GM12864 (cell line): ENCODE measurements at regions not wholly inside any gene's neighbourhood (a gene's known extent, or its start where the extent isn't known, plus 50 kb on each side); places are given as distances from the start of the nearest gene placed in this dataset.

Experiments
- DNase-seq: peaks from one replicate; pipeline ENCODE4 v3.0.0-alpha.2; 2011; ENCODE audit warnings: low read depth
- H3K4me3 ChIP-seq: 2 replicates; pipeline ENCODE4 v1.5.1; 2011; ENCODE audit warnings: mild to moderate bottlenecking, low read depth, low read length, control low read depth
- TF ChIP-seq, protein P1 (sequence below): IDR thresholded peaks from 2 replicates; pipeline ENCODE4 v1.5.1; 2011; ENCODE audit warnings: low read depth, mild to moderate bottlenecking, moderate library complexity, low read length, control low read depth, inconsistent platforms; ENCODE audit errors: missing control alignments

DNA sequence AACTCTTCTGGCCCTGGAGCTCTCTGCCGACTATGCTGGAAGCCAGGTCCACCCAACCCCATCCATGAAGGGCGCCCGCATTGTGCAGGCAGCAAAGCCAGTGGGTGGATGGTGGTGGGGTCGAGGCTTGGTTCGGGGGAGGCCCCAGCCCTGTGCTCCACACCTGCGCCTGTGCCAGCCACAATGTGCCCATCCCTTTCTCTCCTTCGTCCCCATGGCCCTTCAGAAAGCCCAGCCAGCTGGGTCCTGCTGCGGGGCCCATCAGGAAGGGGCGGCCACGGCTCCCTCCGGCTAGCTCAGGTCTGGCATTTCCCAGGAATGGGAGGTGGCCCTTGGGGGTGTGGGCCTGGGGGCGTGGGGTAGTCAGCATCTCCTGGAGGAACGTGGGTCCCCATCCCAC is 91.6 kb downstream of the HMX1 start:
- TF ChIP-seq, protein P1, sequence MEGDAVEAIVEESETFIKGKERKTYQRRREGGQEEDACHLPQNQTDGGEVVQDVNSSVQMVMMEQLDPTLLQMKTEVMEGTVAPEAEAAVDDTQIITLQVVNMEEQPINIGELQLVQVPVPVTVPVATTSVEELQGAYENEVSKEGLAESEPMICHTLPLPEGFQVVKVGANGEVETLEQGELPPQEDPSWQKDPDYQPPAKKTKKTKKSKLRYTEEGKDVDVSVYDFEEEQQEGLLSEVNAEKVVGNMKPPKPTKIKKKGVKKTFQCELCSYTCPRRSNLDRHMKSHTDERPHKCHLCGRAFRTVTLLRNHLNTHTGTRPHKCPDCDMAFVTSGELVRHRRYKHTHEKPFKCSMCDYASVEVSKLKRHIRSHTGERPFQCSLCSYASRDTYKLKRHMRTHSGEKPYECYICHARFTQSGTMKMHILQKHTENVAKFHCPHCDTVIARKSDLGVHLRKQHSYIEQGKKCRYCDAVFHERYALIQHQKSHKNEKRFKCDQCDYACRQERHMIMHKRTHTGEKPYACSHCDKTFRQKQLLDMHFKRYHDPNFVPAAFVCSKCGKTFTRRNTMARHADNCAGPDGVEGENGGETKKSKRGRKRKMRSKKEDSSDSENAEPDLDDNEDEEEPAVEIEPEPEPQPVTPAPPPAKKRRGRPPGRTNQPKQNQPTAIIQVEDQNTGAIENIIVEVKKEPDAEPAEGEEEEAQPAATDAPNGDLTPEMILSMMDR, result no peak
- no peak overlapping the region for H3K4me3 ChIP-seq
- DNase-seq, result no peak

DNA sequence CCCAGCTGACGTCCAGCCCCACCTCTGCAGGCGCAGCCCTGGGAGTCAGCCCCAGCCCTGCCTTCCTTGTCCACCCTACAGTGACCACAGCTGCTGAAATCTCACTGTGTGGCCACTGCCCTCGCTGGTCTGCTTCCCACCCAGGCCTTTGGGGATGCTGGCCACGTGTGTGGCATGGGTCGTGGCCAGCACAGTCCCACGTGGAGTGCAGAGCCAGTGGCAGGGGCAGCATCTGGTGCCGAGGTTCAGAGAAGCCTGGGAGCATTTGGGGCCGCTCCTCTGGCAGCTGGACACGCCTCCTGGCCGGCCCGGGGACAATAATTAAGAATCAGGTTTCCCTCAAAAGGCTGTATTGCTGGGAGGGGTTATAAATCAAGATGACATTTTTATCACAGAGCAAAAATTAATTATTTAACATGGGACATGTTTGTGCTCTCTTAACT is 92.1 kb downstream of the HMX1 start:
- H3K4me3 ChIP-seq, result no peak overlapping the region
- TF ChIP-seq, protein P1, result no peak
- no peak for DNase-seq

DNA sequence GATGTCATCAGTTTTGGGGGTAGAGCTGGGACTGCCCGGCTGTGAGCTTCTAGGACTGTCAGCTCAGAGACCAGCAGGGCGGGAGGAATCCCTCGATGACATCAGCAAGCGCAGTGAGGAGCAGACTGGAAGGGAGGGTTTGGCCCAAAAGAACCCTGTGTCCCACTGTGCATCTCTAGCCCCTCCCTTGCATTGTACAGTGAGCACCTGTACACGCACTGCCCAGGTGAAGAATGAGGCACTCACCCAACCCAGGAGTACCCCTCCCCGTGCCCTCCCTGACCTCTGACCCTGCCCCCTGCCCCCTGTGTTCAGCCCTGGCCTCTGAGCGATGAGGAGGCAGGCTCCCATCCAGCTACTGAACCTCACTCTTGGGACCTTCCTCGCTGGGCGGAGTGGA is 92.9 kb downstream of the HMX1 start:
- no peak overlapping the region for H3K4me3 ChIP-seq
- DNase-seq, result no peak
- TF ChIP-seq, protein P1, result no peak

DNA sequence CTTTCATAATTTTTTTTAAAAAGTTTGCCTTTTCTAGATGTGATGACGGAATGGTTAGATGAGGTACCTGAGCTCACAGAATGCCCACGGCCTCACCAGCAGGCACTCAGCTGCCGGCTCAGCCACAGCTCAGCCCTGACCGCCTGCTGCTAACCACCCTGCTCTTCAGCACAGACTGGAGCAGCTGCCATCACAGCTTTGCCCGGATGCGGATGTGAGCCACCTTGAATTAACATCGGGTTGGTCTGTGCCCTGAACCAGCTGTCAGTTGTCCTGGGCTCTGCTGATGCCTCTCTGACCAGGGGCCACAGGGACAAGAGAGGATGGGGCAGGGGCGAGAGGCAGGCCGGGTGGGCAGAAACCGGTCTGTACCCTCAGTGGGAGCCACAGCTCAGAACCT is 93.3 kb downstream of the HMX1 start:
- DNase-seq, result no peak
- TF ChIP-seq, protein P1, result no peak
- H3K4me3 ChIP-seq, result no peak overlapping the region

DNA sequence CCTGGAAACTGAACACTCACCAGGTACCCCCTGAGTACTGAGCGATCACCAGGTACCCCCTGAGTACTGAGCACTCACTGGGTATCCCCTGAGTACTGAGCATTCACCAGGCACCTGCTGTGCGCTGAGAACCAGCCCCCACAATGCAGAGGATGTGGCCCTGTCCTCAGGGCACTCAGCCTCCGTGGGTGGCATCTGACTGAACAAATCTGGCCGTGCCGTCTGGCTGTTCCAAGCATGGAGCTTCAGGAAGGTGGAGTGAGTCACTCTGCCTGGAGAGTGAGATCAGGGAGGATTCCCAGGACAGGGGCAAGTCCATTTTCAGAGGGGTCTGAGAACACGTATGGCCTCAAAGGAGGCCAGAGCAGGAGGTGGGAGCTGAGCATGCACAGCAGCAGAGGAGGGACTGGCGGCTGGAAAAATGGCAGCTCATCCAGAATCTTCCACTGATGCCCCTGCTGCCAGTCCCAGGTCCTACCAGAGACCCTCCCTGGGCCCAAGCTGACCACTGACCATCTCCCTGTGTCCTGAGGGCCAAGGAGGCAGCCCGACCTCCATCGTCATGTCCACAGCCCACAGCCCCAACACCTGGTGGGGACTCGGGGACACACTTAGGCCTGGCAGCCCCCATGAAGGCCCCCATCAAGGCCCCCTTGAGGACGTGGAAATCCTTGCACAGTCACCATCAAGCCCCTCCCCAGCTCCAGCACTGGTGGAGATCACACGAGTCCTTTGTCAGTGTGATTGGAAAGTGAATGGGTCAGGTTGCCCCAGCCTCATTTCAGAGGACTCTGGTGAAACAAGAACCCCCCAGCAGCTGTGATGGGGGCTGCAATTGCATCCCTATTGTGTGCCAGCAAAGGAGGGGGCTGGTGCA is 94.1 kb downstream of the HMX1 start:
- no peak overlapping the region for H3K4me3 ChIP-seq
- TF ChIP-seq, protein P1, result no peak
- DNase-seq, result no peak

DNA sequence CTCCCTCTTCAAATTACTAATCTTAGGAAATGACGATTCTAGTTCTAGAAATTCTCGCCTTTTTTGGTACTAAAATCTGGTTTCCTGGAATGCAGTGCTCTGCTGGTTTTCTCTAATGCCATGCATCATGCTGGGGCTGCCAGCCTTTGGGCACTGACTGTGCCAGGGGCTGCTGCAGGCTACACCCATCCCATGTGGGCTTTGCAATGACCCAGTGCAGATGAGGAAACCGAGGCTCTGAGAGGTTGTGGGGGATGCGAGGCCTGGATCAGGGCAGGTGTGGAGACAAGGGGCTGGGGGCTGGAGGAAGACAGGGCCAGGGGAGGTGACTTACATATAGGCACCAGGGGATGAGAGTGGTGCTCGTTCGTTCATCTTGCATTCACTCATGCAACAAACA is 95.3 kb downstream of the HMX1 start:
- no peak overlapping the region for H3K4me3 ChIP-seq
- TF ChIP-seq, protein P1, result no peak
- DNase-seq, result no peak

DNA sequence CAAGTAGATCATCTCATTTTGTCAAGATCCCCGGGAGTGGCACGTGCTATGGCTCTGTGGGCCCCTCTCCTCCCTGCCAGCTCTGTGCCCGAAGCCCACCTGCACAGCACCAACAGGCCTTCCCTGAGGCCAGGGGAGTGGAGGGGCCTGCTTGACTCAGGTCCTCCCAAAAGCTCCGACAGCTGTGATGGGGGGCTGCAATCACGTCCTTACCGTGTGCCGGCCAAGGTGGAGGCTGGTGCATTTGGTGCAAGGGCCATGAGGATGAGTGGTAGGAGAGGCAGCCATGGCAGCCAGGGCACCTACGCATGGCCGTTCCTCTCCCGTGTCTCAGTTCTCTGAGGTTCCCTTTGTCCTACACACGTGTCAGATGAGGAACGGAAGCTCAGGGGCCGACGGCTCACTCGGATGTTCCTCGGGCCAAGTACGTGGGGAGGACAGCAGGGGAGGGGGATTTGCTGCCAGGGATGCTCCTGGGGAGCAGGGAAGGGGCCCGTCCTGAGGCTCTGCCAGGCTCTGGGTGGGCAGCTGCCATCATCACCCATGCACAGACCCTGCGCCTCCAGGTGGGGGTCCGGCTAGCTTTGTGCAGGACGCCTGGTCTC is 95.8 kb downstream of the HMX1 start:
- TF ChIP-seq, protein P1, result no peak
- no peak for DNase-seq
- H3K4me3 ChIP-seq, result no peak overlapping the region
